Mesothelial cell of epicardium (in vitro differentiated cells): ENCODE measurements at regions not wholly inside any gene's neighbourhood (a gene's known extent, or its start where the extent isn't known, plus 50 kb on each side); places are given as distances from the start of the nearest gene placed in this dataset.

Experiments used
- DNase-seq, 2 experiments: peaks; one replicate each; pipeline ENCODE4 v3.0.0; 2021; ENCODE audit warnings: low spot score in 2 of 2; ENCODE audit not compliant: unreplicated experiment in 2 of 2
- H3K27ac Mint-ChIP-seq: 2 replicates; pipeline ENCODE4 v1.8.0; 2021; ENCODE audit warnings: mixed read lengths
- H3K27me3 Mint-ChIP-seq: 2 replicates; pipeline ENCODE4 v1.8.0; 2021; ENCODE audit warnings: low read depth, mixed read lengths
- H3K36me3 Mint-ChIP-seq: 2 replicates; pipeline ENCODE4 v1.8.0; 2021; ENCODE audit warnings: mixed read lengths
- H3K4me1 Mint-ChIP-seq: 2 replicates; pipeline ENCODE4 v1.8.0; 2021; ENCODE audit warnings: mixed read lengths
- H3K4me3 Mint-ChIP-seq: 2 replicates; pipeline ENCODE4 v1.8.0; 2021; ENCODE audit warnings: mild to moderate bottlenecking, moderate library complexity, mixed read lengths
- H3K9me3 Mint-ChIP-seq: 2 replicates; pipeline ENCODE4 v1.8.0; 2021; ENCODE audit warnings: mixed read lengths
- TF ChIP-seq, protein P1 (sequence below): fragments of 200-600 bp; sonication (generic); IDR thresholded peaks from one replicate; pipeline ENCODE4 v1.5.0; 2021; ENCODE audit warnings: antibody characterized with exemption; ENCODE audit not compliant: unreplicated experiment

GRCh38 chr4:104983615-104984179 is 163.0 kb upstream of the TET2 start:
- H3K36me3 Mint-ChIP-seq = no peaks in the 10 kb centered on the region
- H3K4me1 Mint-ChIP-seq = no peaks in the 10 kb centered on the region
- peaks cover 2% of the 10 kb centered on the region for H3K27me3 Mint-ChIP-seq
- H3K27ac Mint-ChIP-seq = no peak overlapping the region
- no peak for DNase-seq
- TF ChIP-seq, protein P1, sequence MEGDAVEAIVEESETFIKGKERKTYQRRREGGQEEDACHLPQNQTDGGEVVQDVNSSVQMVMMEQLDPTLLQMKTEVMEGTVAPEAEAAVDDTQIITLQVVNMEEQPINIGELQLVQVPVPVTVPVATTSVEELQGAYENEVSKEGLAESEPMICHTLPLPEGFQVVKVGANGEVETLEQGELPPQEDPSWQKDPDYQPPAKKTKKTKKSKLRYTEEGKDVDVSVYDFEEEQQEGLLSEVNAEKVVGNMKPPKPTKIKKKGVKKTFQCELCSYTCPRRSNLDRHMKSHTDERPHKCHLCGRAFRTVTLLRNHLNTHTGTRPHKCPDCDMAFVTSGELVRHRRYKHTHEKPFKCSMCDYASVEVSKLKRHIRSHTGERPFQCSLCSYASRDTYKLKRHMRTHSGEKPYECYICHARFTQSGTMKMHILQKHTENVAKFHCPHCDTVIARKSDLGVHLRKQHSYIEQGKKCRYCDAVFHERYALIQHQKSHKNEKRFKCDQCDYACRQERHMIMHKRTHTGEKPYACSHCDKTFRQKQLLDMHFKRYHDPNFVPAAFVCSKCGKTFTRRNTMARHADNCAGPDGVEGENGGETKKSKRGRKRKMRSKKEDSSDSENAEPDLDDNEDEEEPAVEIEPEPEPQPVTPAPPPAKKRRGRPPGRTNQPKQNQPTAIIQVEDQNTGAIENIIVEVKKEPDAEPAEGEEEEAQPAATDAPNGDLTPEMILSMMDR = no peak
- H3K4me3 Mint-ChIP-seq = no peak overlapping the region
- peaks cover 50% of the 10 kb centered on the region for H3K9me3 Mint-ChIP-seq

- no peaks in the 10 kb centered on the region for H3K4me1 Mint-ChIP-seq
- TF ChIP-seq, protein P1 = no peak
- H3K36me3 Mint-ChIP-seq = no peaks in the 10 kb centered on the region
- H3K27me3 Mint-ChIP-seq = peaks cover 10% of the 10 kb centered on the region
- no peak overlapping the region for H3K4me3 Mint-ChIP-seq
- peaks cover 27% of the 10 kb centered on the region for H3K9me3 Mint-ChIP-seq
- no peak for DNase-seq
- H3K27ac Mint-ChIP-seq = no peak overlapping the region
These were observed 160.4 kb upstream of the TET2 start for GRCh38 chr4:104986306-104986705.

- TF ChIP-seq, protein P1 = no peak
- no peak for DNase-seq
- H3K4me1 Mint-ChIP-seq = no peaks in the 10 kb centered on the region
- no peak overlapping the region for H3K27ac Mint-ChIP-seq
- no peak overlapping the region for H3K4me3 Mint-ChIP-seq
- H3K9me3 Mint-ChIP-seq = peaks cover 21% of the 10 kb centered on the region
- peaks cover 10% of the 10 kb centered on the region for H3K27me3 Mint-ChIP-seq
- no peaks in the 10 kb centered on the region for H3K36me3 Mint-ChIP-seq
These were observed 157.3 kb upstream of the TET2 start for GRCh38 chr4:104989371-104989770.

DNA sequence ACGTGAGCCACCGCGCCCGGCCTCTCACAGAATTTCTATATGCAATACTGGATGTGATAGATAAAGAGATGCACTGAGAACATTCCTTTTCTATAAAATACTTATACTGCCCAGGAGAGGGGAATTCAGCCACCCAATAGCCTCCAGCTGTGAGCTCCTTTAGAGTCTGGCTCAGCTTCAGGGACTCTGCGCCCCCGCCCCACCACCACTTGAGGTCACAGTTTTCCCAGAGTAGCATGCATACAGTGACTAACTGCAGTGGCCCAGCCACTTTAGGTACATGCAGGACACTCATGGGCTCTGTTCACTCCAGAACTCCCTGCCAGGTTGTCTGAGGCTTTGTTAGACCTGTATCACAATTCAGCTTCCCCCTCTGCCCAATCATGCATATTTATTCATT is 144.4 kb upstream of the TET2 start:
- TF ChIP-seq, protein P1 = no peak
- Mint-ChIP-seq H3K27ac (no peak overlapping the region), H3K4me1 (no peaks in the 10 kb centered on the region), H3K27me3 (no peaks in the 10 kb centered on the region), H3K36me3 (no peaks in the 10 kb centered on the region), H3K9me3 (peaks cover 7% of the 10 kb centered on the region), H3K4me3 (no peak overlapping the region)
- no peak for DNase-seq

DNA sequence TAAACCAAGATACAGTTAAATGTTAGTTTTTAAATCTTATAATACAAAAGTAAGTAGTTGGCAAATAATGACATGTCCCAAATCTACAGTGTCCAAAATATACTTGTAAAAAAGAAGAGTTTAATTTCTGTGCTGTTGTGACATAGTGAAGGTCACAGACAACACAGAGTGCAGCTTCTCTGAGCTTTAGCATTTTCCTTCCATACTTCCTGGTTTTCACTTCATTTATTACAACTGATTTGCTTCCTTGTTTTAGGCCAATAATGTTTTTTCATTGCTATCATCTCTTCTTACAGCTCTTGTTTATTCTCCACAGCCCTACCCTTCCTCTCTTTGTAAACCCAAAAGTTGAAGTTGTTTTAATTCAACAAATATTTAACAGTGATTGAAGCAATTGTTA is 132.4 kb upstream of the TET2 start:
- Mint-ChIP-seq H3K4me3 (no peak overlapping the region), H3K9me3 (peaks cover 25% of the 10 kb centered on the region), H3K4me1 (peaks cover 3% of the 10 kb centered on the region), H3K27me3 (no peaks in the 10 kb centered on the region), H3K27ac (no peak overlapping the region), H3K36me3 (peaks cover 1% of the 10 kb centered on the region)
- no peak for DNase-seq
- TF ChIP-seq, protein P1 = no peak

- Mint-ChIP-seq H3K27me3 (no peaks in the 10 kb centered on the region), H3K4me3 (no peak overlapping the region), H3K27ac (no peak overlapping the region), H3K36me3 (peaks cover 1% of the 10 kb centered on the region), H3K9me3 (peaks cover 25% of the 10 kb centered on the region), H3K4me1 (peaks cover 3% of the 10 kb centered on the region)
- DNase-seq = no peak
- TF ChIP-seq, protein P1 = no peak
These were observed 132.0 kb upstream of the TET2 start for GRCh38 chr4:105014635-105015034.
